GM12872 (cell line): ENCODE measurements at regions not wholly inside any gene's neighbourhood (a gene's known extent, or its start where the extent isn't known, plus 50 kb on each side); places are given as distances from the start of the nearest gene placed in this dataset.

Source experiments
- TF ChIP-seq, protein P1 (sequence below): IDR thresholded peaks from 3 replicates; pipeline ENCODE4 v1.5.1; 2011; ENCODE audit warnings: low read depth, mild to moderate bottlenecking, low read length, moderate library complexity; ENCODE audit not compliant: insufficient read depth

DNA sequence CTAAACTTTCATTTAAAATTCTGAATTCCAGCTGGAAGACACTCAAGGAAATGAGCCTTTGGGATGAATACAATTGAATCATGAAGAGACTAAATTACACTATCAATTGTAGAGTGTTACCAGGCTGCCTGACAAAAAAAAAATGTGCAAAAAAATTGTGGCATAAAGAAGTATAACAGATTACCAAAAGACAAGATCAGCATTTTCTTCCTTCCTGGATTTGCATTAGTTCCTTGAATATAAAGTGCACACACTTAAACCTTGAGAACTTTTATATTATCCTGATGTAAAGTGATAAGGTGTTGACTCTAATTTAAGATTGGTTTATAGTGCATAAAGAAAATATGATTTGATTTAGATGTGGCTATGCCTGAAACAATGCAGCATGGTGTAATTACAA is 412.7 kb upstream of the KLF6 start:
- TF ChIP-seq, protein P1, sequence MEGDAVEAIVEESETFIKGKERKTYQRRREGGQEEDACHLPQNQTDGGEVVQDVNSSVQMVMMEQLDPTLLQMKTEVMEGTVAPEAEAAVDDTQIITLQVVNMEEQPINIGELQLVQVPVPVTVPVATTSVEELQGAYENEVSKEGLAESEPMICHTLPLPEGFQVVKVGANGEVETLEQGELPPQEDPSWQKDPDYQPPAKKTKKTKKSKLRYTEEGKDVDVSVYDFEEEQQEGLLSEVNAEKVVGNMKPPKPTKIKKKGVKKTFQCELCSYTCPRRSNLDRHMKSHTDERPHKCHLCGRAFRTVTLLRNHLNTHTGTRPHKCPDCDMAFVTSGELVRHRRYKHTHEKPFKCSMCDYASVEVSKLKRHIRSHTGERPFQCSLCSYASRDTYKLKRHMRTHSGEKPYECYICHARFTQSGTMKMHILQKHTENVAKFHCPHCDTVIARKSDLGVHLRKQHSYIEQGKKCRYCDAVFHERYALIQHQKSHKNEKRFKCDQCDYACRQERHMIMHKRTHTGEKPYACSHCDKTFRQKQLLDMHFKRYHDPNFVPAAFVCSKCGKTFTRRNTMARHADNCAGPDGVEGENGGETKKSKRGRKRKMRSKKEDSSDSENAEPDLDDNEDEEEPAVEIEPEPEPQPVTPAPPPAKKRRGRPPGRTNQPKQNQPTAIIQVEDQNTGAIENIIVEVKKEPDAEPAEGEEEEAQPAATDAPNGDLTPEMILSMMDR = no peak

DNA sequence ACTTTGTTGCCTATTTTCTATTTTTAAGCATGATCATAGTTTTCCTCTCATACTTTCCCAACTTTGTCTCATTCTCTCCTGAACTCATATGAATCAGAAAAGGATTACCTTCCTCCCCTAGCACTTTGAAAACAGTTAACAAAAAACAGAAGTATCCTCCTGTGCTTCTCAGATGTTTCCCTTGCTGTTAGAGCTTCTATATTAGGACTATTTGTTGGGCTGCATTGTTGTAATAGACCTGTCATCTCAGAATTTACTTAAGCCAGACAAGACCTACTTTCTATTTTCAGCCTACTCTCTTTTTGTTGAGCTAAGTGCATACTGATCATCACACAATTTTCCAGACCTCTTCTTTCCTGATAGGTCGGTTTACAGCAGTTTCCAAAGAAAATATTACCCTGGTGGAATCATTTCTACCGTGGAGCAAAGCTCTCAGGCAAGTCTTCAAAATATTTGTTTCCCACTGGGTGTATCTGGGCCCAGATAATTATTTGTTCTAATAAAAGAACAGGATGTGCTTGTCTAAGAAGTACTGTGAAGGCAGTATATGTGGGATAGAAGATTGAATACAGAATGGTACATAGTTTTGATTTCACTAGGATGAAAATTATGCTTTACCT is 411.9 kb upstream of the KLF6 start:
- TF ChIP-seq, protein P1 = no peak

DNA sequence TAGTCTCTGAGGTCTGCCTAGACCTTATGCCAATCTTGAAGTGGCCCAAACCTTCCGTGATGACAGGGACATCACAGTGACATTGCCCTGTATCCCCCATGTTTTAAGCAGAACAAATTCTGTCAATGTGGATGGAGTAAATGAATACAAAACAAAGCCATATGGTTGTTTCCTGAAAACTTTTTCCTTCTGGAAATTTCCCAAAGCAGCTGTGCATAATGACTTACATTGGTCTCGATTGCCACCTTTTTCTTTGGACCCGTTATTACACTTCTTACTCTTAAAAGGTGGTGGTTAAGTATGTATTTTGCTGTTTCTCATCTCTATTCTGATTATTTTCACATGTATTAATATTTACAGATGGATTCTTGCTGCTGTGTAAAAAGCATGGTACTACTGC is 411.2 kb upstream of the KLF6 start:
- TF ChIP-seq, protein P1 = no peak

DNA sequence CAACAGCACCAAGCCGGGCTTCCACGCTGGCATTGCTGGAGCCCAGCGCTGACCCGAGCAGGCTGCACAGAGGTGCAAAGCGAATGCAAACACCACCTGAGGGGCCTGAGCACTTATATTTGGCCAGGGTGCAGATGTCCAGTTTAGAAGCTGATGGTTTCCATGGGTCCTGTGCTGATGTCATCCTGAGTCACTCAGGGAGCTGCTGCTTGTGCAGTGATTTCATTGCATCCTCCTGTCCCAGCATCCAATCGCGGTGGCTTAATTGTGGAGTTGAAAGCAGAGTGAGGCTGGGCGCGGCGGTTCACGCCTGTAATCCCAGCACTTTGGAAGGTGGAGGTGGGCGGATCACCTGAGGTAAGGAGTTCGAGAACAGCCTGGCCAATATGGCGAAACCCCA is 410.2 kb upstream of the KLF6 start:
- TF ChIP-seq, protein P1 = no peak

DNA sequence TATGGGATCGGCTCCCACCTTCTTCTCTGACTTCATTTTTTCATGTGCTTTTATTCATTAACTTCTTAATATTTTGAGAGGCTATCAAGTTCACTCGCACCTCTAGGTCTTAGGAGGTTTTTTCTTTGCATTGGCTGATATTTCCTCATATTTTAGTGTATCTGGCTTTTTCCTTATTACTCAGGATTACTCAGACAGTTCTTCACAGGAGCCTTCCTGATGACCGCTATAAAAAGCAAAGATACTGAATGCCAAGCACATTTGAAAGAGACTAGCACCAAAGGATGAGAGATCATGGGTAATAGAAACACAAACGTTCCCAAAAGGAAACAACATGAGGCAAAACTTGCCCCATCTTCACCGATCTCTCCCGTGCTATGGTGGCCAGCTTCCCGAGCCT is 409.2 kb upstream of the KLF6 start:
- TF ChIP-seq, protein P1 = no peak

DNA sequence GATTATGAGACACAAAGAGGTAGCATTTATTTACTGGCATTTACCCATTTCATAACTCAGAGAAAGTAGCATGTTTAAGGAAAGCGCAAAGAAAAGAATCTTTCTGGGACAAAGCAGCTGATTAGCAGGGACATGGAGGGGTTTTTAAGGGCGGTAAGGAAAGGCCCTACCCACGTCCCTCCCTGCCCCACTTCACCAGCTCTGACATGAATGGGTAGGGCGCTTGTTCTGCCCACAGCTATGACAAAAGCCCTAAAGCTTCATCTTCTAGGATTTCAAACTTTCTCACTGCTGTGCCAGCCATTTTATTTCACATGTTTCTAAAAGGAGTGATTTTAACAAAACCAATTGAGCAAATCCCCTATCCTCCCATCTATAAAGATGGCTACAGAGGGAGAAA is 406.9 kb upstream of the KLF6 start:
- TF ChIP-seq, protein P1 = no peak

DNA sequence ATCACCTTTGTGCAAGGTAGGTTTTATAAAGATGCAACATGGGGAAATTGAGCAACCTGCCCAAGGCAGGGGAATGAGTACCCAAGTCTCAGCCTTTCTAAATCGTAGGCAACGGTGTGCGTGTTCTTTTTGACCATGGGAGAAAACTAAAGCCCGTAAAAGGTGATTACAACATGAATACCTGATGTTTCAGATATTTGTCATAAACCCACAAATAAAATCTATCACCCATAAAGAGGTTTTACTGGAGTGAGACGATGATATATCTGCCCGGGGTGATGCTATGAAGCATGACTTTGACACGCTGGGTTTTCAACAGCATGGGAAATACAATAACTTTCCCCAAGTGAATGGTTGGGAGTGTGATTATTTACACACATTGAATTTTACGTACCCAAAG is 406.3 kb upstream of the KLF6 start:
- TF ChIP-seq, protein P1 = no peak
